ENCODE measurements at regions not wholly inside any gene's neighbourhood (a gene's known extent, or its start where the extent isn't known, plus 50 kb on each side); places are given as distances from the start of the nearest gene placed in this dataset.

DNA sequence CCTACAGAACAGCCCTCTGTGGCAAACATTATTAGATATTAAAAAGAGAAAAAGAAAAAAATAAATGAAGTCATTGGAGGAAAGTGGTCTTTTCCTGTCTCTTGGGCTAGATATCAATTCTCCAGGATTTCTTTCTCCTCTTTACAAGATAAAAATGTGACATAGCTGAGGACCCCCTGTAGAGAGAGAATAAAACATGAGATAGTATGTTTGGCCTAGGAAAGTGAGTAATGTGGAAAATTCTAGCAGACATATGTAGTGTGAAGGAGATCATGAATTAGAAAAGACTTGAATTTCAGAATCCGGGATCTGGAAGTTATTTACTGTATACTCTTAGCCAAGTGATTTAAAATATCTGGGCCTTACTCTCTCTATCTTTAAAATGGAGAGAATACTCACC lies 823.1 kb downstream of the TLR4 start:
- FAIRE-seq (no peak), DNase-seq (no peak)
- no peaks in the 10 kb centered on the region for H3K4me1 ChIP-seq (ENCODE audit: control insufficient read depth in 2 of 3, insufficient read depth in 2 of 3, low read depth in 1 of 3, low read length in 3 of 3)
- no peaks in the 10 kb centered on the region for H3K9me3 ChIP-seq (ENCODE audit: control insufficient read depth in 2 of 3, insufficient read depth in 1 of 3, low read length in 3 of 3)
- no peak overlapping the region for H3K4me3 ChIP-seq (ENCODE audit: low read length in 3 of 3)
- TF ChIP-seq, protein P1, sequence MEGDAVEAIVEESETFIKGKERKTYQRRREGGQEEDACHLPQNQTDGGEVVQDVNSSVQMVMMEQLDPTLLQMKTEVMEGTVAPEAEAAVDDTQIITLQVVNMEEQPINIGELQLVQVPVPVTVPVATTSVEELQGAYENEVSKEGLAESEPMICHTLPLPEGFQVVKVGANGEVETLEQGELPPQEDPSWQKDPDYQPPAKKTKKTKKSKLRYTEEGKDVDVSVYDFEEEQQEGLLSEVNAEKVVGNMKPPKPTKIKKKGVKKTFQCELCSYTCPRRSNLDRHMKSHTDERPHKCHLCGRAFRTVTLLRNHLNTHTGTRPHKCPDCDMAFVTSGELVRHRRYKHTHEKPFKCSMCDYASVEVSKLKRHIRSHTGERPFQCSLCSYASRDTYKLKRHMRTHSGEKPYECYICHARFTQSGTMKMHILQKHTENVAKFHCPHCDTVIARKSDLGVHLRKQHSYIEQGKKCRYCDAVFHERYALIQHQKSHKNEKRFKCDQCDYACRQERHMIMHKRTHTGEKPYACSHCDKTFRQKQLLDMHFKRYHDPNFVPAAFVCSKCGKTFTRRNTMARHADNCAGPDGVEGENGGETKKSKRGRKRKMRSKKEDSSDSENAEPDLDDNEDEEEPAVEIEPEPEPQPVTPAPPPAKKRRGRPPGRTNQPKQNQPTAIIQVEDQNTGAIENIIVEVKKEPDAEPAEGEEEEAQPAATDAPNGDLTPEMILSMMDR (IDR thresholded peaks at IDR 0.05; ENCODE audit: borderline replicate concordance, extremely low read depth, insufficient read depth), result no peak
- no peaks in the 10 kb centered on the region for H3K36me3 ChIP-seq (ENCODE audit: control insufficient read depth in 2 of 3, insufficient read depth in 3 of 3, low read length in 3 of 3)
- H3K9ac ChIP-seq (ENCODE audit: low read length in 3 of 3), result no peak overlapping the region
- H3K27me3 ChIP-seq (ENCODE audit: control insufficient read depth, insufficient read depth, low read length), result no peaks in the 10 kb centered on the region
- H3K27ac ChIP-seq (ENCODE audit: low read depth in 2 of 2, low read length in 2 of 2), result no peak overlapping the region
- intact Hi-C loops (cut with DNase I), result no loop called here

DNA sequence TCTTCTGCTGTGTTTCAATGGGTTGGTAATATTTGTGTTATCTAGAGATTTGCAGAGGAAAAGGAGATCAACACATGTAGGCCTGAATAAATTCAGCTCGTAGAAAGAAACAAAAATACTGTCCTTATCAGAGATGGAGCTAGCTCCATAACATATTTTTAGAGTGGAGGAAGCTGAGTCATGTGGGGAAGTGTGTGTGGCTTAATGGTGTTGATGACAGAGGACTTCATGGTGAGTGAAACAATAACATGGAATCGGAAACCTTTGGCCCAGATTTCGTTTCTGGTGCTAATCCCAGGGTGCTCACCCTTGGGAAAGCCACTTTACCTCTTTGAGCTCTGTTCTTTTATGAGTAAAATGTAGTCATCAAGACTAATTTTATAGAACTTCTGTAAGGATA lies 825.0 kb downstream of the TLR4 start:
- no peak for DNase-seq
- FAIRE-seq, result no peak
- intact Hi-C loops (cut with DNase I), result no loop called here
- H3K9ac ChIP-seq (ENCODE audit: low read length in 3 of 3), result no peak overlapping the region
- H3K27me3 ChIP-seq (ENCODE audit: control insufficient read depth, insufficient read depth, low read length), result no peaks in the 10 kb centered on the region
- H3K4me3 ChIP-seq (ENCODE audit: low read length in 3 of 3), result no peak overlapping the region
- TF ChIP-seq, protein P1 (IDR thresholded peaks at IDR 0.05; ENCODE audit: borderline replicate concordance, extremely low read depth, insufficient read depth), result no peak
- no peaks in the 10 kb centered on the region for H3K9me3 ChIP-seq (ENCODE audit: control insufficient read depth in 2 of 3, insufficient read depth in 1 of 3, low read length in 3 of 3)
- H3K4me1 ChIP-seq (ENCODE audit: control insufficient read depth in 2 of 3, insufficient read depth in 2 of 3, low read depth in 1 of 3, low read length in 3 of 3), result no peaks in the 10 kb centered on the region
- no peak overlapping the region for H3K27ac ChIP-seq (ENCODE audit: low read depth in 2 of 2, low read length in 2 of 2)
- no peaks in the 10 kb centered on the region for H3K36me3 ChIP-seq (ENCODE audit: control insufficient read depth in 2 of 3, insufficient read depth in 3 of 3, low read length in 3 of 3)

DNA sequence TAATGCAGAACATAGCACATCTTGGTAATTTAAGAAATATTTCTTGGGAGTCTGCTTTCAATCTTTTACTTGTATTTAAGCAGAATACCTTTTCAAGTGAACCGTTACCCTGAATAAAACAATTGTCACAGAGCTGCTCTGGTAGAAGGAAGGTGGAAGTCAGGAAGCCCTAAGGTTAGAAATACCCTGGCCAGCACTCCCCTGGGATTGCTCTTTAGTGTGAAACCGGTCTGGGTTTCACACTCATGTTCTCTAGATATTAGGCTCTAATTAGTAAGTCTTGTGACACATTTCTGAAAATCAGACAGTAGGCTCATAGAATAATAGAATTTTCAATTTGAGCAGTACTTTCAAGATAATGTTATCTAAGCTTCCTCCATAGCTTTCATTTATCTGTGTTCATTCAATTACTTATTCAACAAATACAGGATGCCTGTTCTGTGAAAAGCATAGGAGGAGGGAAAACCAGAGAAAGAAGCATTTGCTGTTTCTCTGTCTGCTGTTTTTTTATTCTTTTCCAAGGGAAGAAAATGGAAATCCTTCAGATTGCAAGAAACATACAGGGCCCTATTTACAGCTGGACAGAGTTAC lies 825.5 kb downstream of the TLR4 start:
- no peak for FAIRE-seq
- intact Hi-C loops (cut with DNase I), result no loop called here
- TF ChIP-seq, protein P1 (IDR thresholded peaks at IDR 0.05; ENCODE audit: borderline replicate concordance, extremely low read depth, insufficient read depth), result no peak

DNA sequence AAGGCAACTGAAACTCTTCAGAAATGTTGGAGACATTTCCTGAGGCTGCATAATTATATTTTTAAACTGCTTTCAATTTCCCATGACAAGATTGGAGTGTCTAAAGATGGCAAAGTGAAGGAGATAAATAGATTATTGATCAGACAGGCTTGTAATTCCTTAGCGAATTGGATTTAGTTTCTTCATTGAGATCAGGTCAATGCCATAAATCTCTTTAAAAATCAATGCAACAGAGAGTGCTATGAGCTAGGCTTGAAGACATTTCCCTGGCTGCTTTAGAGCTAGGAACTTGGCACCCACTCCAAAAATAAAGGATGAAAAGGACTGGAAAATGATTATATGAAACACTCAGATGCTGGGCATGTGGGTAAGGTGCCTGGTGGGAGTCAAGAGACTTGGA lies 828.4 kb downstream of the TLR4 start:
- intact Hi-C loops (cut with DNase I), result no loop called here
- H3K27me3 ChIP-seq (ENCODE audit: control insufficient read depth, insufficient read depth, low read length), result no peaks in the 10 kb centered on the region
- no peak overlapping the region for H3K27ac ChIP-seq (ENCODE audit: low read depth in 2 of 2, low read length in 2 of 2)
- no peaks in the 10 kb centered on the region for H3K4me1 ChIP-seq (ENCODE audit: control insufficient read depth in 2 of 3, insufficient read depth in 2 of 3, low read depth in 1 of 3, low read length in 3 of 3)
- DNase-seq (no peak), FAIRE-seq (no peak)
- H3K4me3 ChIP-seq (ENCODE audit: low read length in 3 of 3), result no peak overlapping the region
- no peaks in the 10 kb centered on the region for H3K9me3 ChIP-seq (ENCODE audit: control insufficient read depth in 2 of 3, insufficient read depth in 1 of 3, low read length in 3 of 3)
- no peaks in the 10 kb centered on the region for H3K36me3 ChIP-seq (ENCODE audit: control insufficient read depth in 2 of 3, insufficient read depth in 3 of 3, low read length in 3 of 3)
- H3K9ac ChIP-seq (ENCODE audit: low read length in 3 of 3), result no peak overlapping the region
- TF ChIP-seq, protein P1 (IDR thresholded peaks at IDR 0.05; ENCODE audit: borderline replicate concordance, extremely low read depth, insufficient read depth), result no peak

More for the DNA sequence above, 825.5 kb downstream of the TLR4 start:
- H3K27ac ChIP-seq (ENCODE audit: low read depth in 2 of 2, low read length in 2 of 2), result no peak overlapping the region
- H3K27me3 ChIP-seq (ENCODE audit: control insufficient read depth, insufficient read depth, low read length), result no peaks in the 10 kb centered on the region
- no peak for DNase-seq
- H3K36me3 ChIP-seq (ENCODE audit: control insufficient read depth in 2 of 3, insufficient read depth in 3 of 3, low read length in 3 of 3), result no peaks in the 10 kb centered on the region
- H3K4me1 ChIP-seq (ENCODE audit: control insufficient read depth in 2 of 3, insufficient read depth in 2 of 3, low read depth in 1 of 3, low read length in 3 of 3), result no peaks in the 10 kb centered on the region
- no peaks in the 10 kb centered on the region for H3K9me3 ChIP-seq (ENCODE audit: control insufficient read depth in 2 of 3, insufficient read depth in 1 of 3, low read length in 3 of 3)
- H3K4me3 ChIP-seq (ENCODE audit: low read length in 3 of 3), result no peak overlapping the region
- H3K9ac ChIP-seq (ENCODE audit: low read length in 3 of 3), result no peak overlapping the region
